A549 (cell line): ENCODE measurements at regions not wholly inside any gene's neighbourhood (a gene's known extent, or its start where the extent isn't known, plus 50 kb on each side); places are given as distances from the start of the nearest gene placed in this dataset.

Experiments
- ATAC-seq, 2 experiments: fragments of 200-7000 bp in 1 of 2; fragments of >200 bp in 1 of 2; cut with Nextera tagmentation in 1 of 2; cut with Tn5 transposase in 1 of 2; 3 replicates each; pipeline versions ENCODE4 v1.8.0 to v1.9.1; 2018 to 2020; ENCODE audit warnings: mild to moderate bottlenecking in 1 of 2, moderate library complexity in 1 of 2
- CTCF ChIA-PET: fragments of 300-600 bp; sonication (Branson Sonifier 250); formaldehyde crosslinking; extraction: SDS; loops from one replicate; lab custom pipeline; 2021; ENCODE audit warnings: antibody characterized with exemption, inconsistent platforms; lab: Yijun Ruan, JAX
- POLR2A ChIA-PET: fragments of 350-600 bp; formaldehyde crosslinking; extraction: SDS; loops from one replicate; lab custom pipeline; 2021; ENCODE audit warnings: antibody characterized with exemption, inconsistent platforms; lab: Yijun Ruan, JAX
- DNase-seq, 2 experiments: peaks; one replicate each; pipeline versions ENCODE4 v3.0.0 to v3.0.0-alpha.2; 2011 to 2016; ENCODE audit warnings: low read depth in 1 of 2, low spot score in 1 of 2
- FAIRE-seq: peaks from 2 replicates; lab custom pipeline; 2011; peaks lifted over from hg19 to GRCh38; lab: Jason Lieb, UNC
- H3K27ac ChIP-seq, 2 experiments: fragments of >200 bp; sonication (Bioruptor Twin); formaldehyde crosslinking; 3 replicates each; pipeline ENCODE4 v1.5.1; 2016 to 2017
- H3K4me1 ChIP-seq: fragments of >200 bp; sonication (Bioruptor Twin); formaldehyde crosslinking; 3 replicates; pipeline ENCODE4 v1.6.1; 2016
- H3K4me2 ChIP-seq: fragments of >200 bp; sonication (Bioruptor Twin); formaldehyde crosslinking; 3 replicates; pipeline ENCODE4 v1.6.1; 2016
- H3K4me3 ChIP-seq: fragments of >200 bp; sonication (Bioruptor Twin); formaldehyde crosslinking; 3 replicates; pipeline ENCODE4 v1.5.1; 2016
- H3K9me3 ChIP-seq: fragments of >200 bp; sonication (Bioruptor Twin); formaldehyde crosslinking; 3 replicates; pipeline ENCODE4 v1.6.1; 2016
- BCL3 ChIP-seq: fragments of >200 bp; sonication (Bioruptor Twin); formaldehyde crosslinking; IDR thresholded peaks from 3 replicates; pipeline ENCODE4 v1.6.1; 2016
- CBX2 ChIP-seq: fragments of 200-600 bp; sonication (generic); IDR thresholded peaks from 2 replicates; pipeline ENCODE4 v1.6.1; 2016; ENCODE audit warnings: low read depth, mild to moderate bottlenecking, borderline replicate concordance
- CBX8 ChIP-seq: fragments of 200-600 bp; sonication (generic); IDR thresholded peaks from 2 replicates; pipeline ENCODE4 v1.6.1; 2016
- CHD2 ChIP-seq: fragments of 150-350 bp; IDR thresholded peaks from 2 replicates; pipeline ENCODE4 v1.6.1; 2014; ENCODE audit warnings: low read length; ENCODE audit not compliant: partially characterized antibody
- CTCF ChIP-seq: fragments of >200 bp; sonication (Bioruptor Twin); formaldehyde crosslinking; IDR thresholded peaks from 3 replicates; pipeline ENCODE4 v1.5.1; 2016
- EP300 ChIP-seq, 2 experiments: fragments of >200 bp; sonication (Bioruptor Twin); formaldehyde crosslinking; IDR thresholded peaks; 2 replicates in 1 of 2; 3 replicates in 1 of 2; pipeline ENCODE4 v1.6.1; 2016 to 2017
- ESRRA ChIP-seq: fragments of 150-350 bp; IDR thresholded peaks from 2 replicates; pipeline ENCODE4 v1.6.1; 2014; ENCODE audit warnings: mild to moderate bottlenecking, low read length, borderline replicate concordance
- FOXS1 ChIP-seq: fragments of 250-450 bp; sonication (Bioruptor Pico); IDR thresholded peaks from 2 replicates; pipeline ENCODE4 v1.5.0; 2020; ENCODE audit warnings: mild to moderate bottlenecking, moderate library complexity
- GATA3 ChIP-seq: IDR thresholded peaks from 2 replicates; pipeline ENCODE4 v1.6.1; 2012; ENCODE audit warnings: borderline replicate concordance
- HEYL ChIP-seq: fragments of 250-450 bp; sonication (Bioruptor Pico); IDR thresholded peaks from 2 replicates; pipeline ENCODE4 v1.8.0; 2021; ENCODE audit warnings: mild to moderate bottlenecking, moderate library complexity
- HOXA7 ChIP-seq: fragments of 250-450 bp; sonication (Bioruptor Pico); IDR thresholded peaks from 2 replicates; pipeline ENCODE4 v1.5.0; 2020; ENCODE audit warnings: mild to moderate bottlenecking, moderate library complexity
- MAFK ChIP-seq: fragments of 450-650 bp; IDR thresholded peaks from 2 replicates; pipeline ENCODE4 v1.6.1; 2014; ENCODE audit not compliant: partially characterized antibody
- MAZ ChIP-seq: fragments of 150-350 bp; IDR thresholded peaks from 2 replicates; pipeline ENCODE4 v1.6.1; 2014; ENCODE audit warnings: antibody characterized with exemption, low read depth, low read length, borderline replicate concordance
- NFE2L2 ChIP-seq: fragments of 150-350 bp; conservative IDR thresholded peaks from 2 replicates; pipeline ENCODE4 v1.6.1; 2014; ENCODE audit warnings: low read length
- NR3C1 ChIP-seq: fragments of >200 bp; sonication (Bioruptor Twin); formaldehyde crosslinking; IDR thresholded peaks from 3 replicates; pipeline ENCODE4 v1.6.1; 2017
- PBX3 ChIP-seq: IDR thresholded peaks from 2 replicates; pipeline ENCODE4 v1.6.1; 2012
- POLR2AphosphoS2 ChIP-seq: conservative IDR thresholded peaks from 2 replicates; pipeline ENCODE4 v1.6.1; 2012; ENCODE audit warnings: low read length, improper control_type of control experiment, inconsistent platforms
- RAD21 ChIP-seq, 2 experiments: fragments of >200 bp in 1 of 2; sonication (Bioruptor Twin) in 1 of 2; formaldehyde crosslinking in 1 of 2; IDR thresholded peaks in 1 of 2; conservative IDR thresholded peaks in 1 of 2; 2 replicates in 1 of 2; 3 replicates in 1 of 2; pipeline ENCODE4 v1.6.1; 2012 to 2018; ENCODE audit warnings: inconsistent platforms in 1 of 2
- RARB ChIP-seq: fragments of 250-450 bp; sonication (Bioruptor Pico); IDR thresholded peaks from 2 replicates; pipeline ENCODE4 v1.8.0; 2021; ENCODE audit warnings: mild to moderate bottlenecking, moderate library complexity
- RCOR1 ChIP-seq: fragments of 150-350 bp; IDR thresholded peaks from 2 replicates; pipeline ENCODE4 v1.6.1; 2014; ENCODE audit warnings: antibody characterized with exemption, low read length, low read depth
- RFX5 ChIP-seq: fragments of 450-650 bp; IDR thresholded peaks from 2 replicates; pipeline ENCODE4 v1.7.1; 2014; ENCODE audit warnings: antibody characterized with exemption, mild to moderate bottlenecking, moderate library complexity
- SREBF2 ChIP-seq: fragments of 450-650 bp; IDR thresholded peaks from 2 replicates; pipeline ENCODE4 v1.6.1; 2014; ENCODE audit warnings: mild to moderate bottlenecking, moderate library complexity
- TFCP2L1 ChIP-seq: fragments of 250-450 bp; sonication (Bioruptor Pico); IDR thresholded peaks from 2 replicates; pipeline ENCODE4 v1.5.0; 2021; ENCODE audit warnings: mild to moderate bottlenecking
- TP53 ChIP-seq: fragments of 250-450 bp; sonication (Bioruptor Pico); IDR thresholded peaks from 2 replicates; pipeline ENCODE4 v1.5.0; 2021; ENCODE audit warnings: mild to moderate bottlenecking, moderate library complexity
- ZNF302 ChIP-seq: fragments of 250-450 bp; sonication (Bioruptor Pico); IDR thresholded peaks from 2 replicates; pipeline ENCODE4 v1.9.0; 2021; ENCODE audit warnings: inconsistent platforms, mild to moderate bottlenecking, moderate library complexity
- WGBS: methylation state at CpG from one replicate; pipeline ENCODE4 v1.1.6; 2017; ENCODE audit errors: missing lambda C conversion rate; 5-methylcytosine and 5-hydroxymethylcytosine counted together

GRCh38 chr5:60196385-60197113 is 303.0 kb upstream of the PDE4D start (continued):
- TF ChIP-seq CBX8, result no peak
- peak; percentile 29; the same call in 1 of the 2 replicates for TF ChIP-seq GATA3
- no peak for TF ChIP-seq SREBF2
- TF ChIP-seq TP53 (CRISPR knock-in tag), result no peak
- TF ChIP-seq NFE2L2, result peak; percentile 95
- TF ChIP-seq NR3C1, result no peak
- TF ChIP-seq CHD2, result no peak
- TF ChIP-seq BCL3, result no peak

- no peak for TF ChIP-seq RFX5
- no peak for TF ChIP-seq POLR2AphosphoS2
- no peak for TF ChIP-seq ZNF302
- TF ChIP-seq GATA3, result no peak
- no peak for TF ChIP-seq HEYL (CRISPR knock-in tag)
- TF ChIP-seq PBX3, result no peak
- TF ChIP-seq EP300 (IDR thresholded peaks at IDR 0.05), result no peak
- TF ChIP-seq CBX8, result no peak
- no peak for TF ChIP-seq CTCF
- no peak for TF ChIP-seq RCOR1
- no peak for TF ChIP-seq TFCP2L1 (CRISPR knock-in tag)
- TF ChIP-seq MAFK, result no peak
- no peak for TF ChIP-seq FOXS1 (CRISPR knock-in tag)
- TF ChIP-seq MAZ, result no peak
- no peak for TF ChIP-seq CBX2
- TF ChIP-seq HOXA7 (CRISPR knock-in tag), result no peak
- TF ChIP-seq RARB (CRISPR knock-in tag), result no peak
- no peak for TF ChIP-seq RAD21 (conservative IDR thresholded peaks at IDR 0.05 in 1 of 2, IDR thresholded peaks at IDR 0.05 in 1 of 2)
- TF ChIP-seq ESRRA, result no peak
- TF ChIP-seq, all 56 proteins: peak for 0
- ChIA-PET CTCF (no interaction called here), POLR2A (no interaction called here)
- 80% methylated on average over 6 of the region's 6 CpGs for WGBS
- Histone ChIP-seq H3K4me3 (no peak overlapping the region), H3K27ac (peak overlapping the region; percentile 70 to 82), H3K4me2 (no peak overlapping the region), H3K4me1 (peaks cover 20% of the 10 kb centered on the region), H3K9me3 (peaks cover 7% of the 10 kb centered on the region; the same call in 1 of the 3 replicates)
- FAIRE-seq (no peak), DNase-seq (no peak), ATAC-seq (no peak)
These were observed 302.0 kb upstream of the PDE4D start for GRCh38 chr5:60195551-60195950.
